Aorta (tissue), 5 donors: ENCODE measurements at regions not wholly inside any gene's neighbourhood (a gene's known extent, or its start where the extent isn't known, plus 50 kb on each side); places are given as distances from the start of the nearest gene placed in this dataset.

Source experiments
- ATAC-seq: fragments of 200-7000 bp; cut with Tn5 transposase; one replicate; pipeline ENCODE4 v1.9.1; 2022; ENCODE audit warnings: moderate library complexity; ENCODE audit not compliant: low FRiP score
- DNase-seq, 2 donors: peaks; one replicate each; pipeline ENCODE4 v3.0.0-alpha.2; 2020
- H3K27ac ChIP-seq, 2 donors: one replicate each; pipeline ENCODE4 v1.5.1; 2013; ENCODE audit warnings: low read length in 2 of 2, mild to moderate bottlenecking in 2 of 2, moderate library complexity in 2 of 2, control low read depth in 1 of 2, inconsistent platforms in 1 of 2, low read depth in 1 of 2
- H3K27me3 ChIP-seq, 2 donors: one replicate each; pipeline ENCODE4 v1.6.1; 2013; ENCODE audit warnings: control low read depth in 1 of 2, low read length in 1 of 2, mild to moderate bottlenecking in 1 of 2, moderate library complexity in 1 of 2; ENCODE audit not compliant: insufficient read depth in 2 of 2, control insufficient read depth in 1 of 2
- H3K36me3 ChIP-seq, 2 donors: one replicate each; pipeline ENCODE4 v1.6.1; 2013; ENCODE audit warnings: control low read depth in 1 of 2, low read length in 1 of 2, mild to moderate bottlenecking in 1 of 2; ENCODE audit not compliant: insufficient read depth in 2 of 2, control insufficient read depth in 1 of 2
- H3K4me1 ChIP-seq, 2 donors: one replicate each; pipeline ENCODE4 v1.6.1; 2013; ENCODE audit warnings: low read length in 2 of 2, control low read depth in 1 of 2, mild to moderate bottlenecking in 1 of 2, moderate library complexity in 1 of 2; ENCODE audit not compliant: insufficient read depth in 2 of 2, control insufficient read depth in 1 of 2
- H3K4me3 ChIP-seq, 2 donors: one replicate each; pipeline ENCODE4 v1.5.1; 2013; ENCODE audit warnings: low read length in 2 of 2, control low read depth in 1 of 2, mild to moderate bottlenecking in 1 of 2
- H3K9me3 ChIP-seq: one replicate; pipeline ENCODE4 v1.6.1; 2013; ENCODE audit warnings: mild to moderate bottlenecking, low read length; ENCODE audit not compliant: control insufficient read depth
- WGBS, 2 donors: extraction: QIAGEN DNeasy Blood & Tissue Kit; methylation state at CpG; one replicate each; pipeline ENCODE4 v1.1.7; 2013; 5-methylcytosine and 5-hydroxymethylcytosine counted together
- intact Hi-C, 2 donors: fragments of 100-400 bp; cut with DNase I; formaldehyde crosslinking; loops; one replicate each; pipeline versions ENCODE4 v1.14.2 to v1.15.0; 2022
- donor health status: healthy with polysubstance abuse.
- donor health status: Bipolar disorder and iron deficiency.
- donor health status: DM: no; HTN: no; CAD: no.
- donor health status: DM: no; HTN: no; CAD: no.
- donor health status: DM: yes; HTN: yes; CAD: no.

GRCh38 chr1:239960366-239960765, 131.3 kb upstream of the FMN2 start:
- WGBS, 2 donors: 65 to 71% methylated on average over 2 of the region's 2 CpGs
- Histone ChIP-seq H3K9me3 (peaks cover 2% of the 10 kb centered on the region), H3K4me3 (no peak overlapping the region), H3K27ac (no peak overlapping the region), H3K27me3 (no peaks in the 10 kb centered on the region), H3K36me3 (no peaks in the 10 kb centered on the region), H3K4me1 (no peaks in the 10 kb centered on the region)
- no peak for ATAC-seq
- no peak for DNase-seq
- intact Hi-C loops: no loop called here

- 75 to 79% methylated on average over 6 of the region's 6 CpGs for WGBS, 2 donors
- Histone ChIP-seq H3K9me3 (peaks cover 2% of the 10 kb centered on the region), H3K27me3 (no peaks in the 10 kb centered on the region), H3K27ac (no peak overlapping the region), H3K4me3 (no peak overlapping the region), H3K36me3 (no peaks in the 10 kb centered on the region), H3K4me1 (no peaks in the 10 kb centered on the region)
- intact Hi-C loops: no loop called here
- ATAC-seq (no peak), DNase-seq (no peak)
These were observed 127.8 kb upstream of the FMN2 start for GRCh38 chr1:239963856-239964255.

GRCh38 chr1:239976130-239976968, 115.3 kb upstream of the FMN2 start:
- Histone ChIP-seq H3K9me3 (peaks cover 6% of the 10 kb centered on the region), H3K36me3 (no peaks in the 10 kb centered on the region), H3K4me1 (no peaks in the 10 kb centered on the region), H3K4me3 (no peak overlapping the region), H3K27ac (no peak overlapping the region), H3K27me3 (no peaks in the 10 kb centered on the region)
- ATAC-seq (no peak), DNase-seq (no peak)
- 31% methylated on average over 5 of the region's 5 CpGs for WGBS, 2 donors
- intact Hi-C loops: no loop called here

GRCh38 chr1:239977416-239977815, 114.3 kb upstream of the FMN2 start:
- Histone ChIP-seq H3K9me3 (peaks cover 6% of the 10 kb centered on the region), H3K27me3 (no peaks in the 10 kb centered on the region), H3K4me3 (no peak overlapping the region), H3K4me1 (no peaks in the 10 kb centered on the region), H3K27ac (no peak overlapping the region), H3K36me3 (no peaks in the 10 kb centered on the region)
- WGBS, 2 donors: 85 to 86% methylated on average over 6 of the region's 6 CpGs
- ATAC-seq (no peak), DNase-seq (no peak)
- intact Hi-C loops: no loop called here

- Histone ChIP-seq H3K4me3 (no peak overlapping the region), H3K9me3 (peaks cover 6% of the 10 kb centered on the region), H3K36me3 (no peaks in the 10 kb centered on the region), H3K27ac (no peak overlapping the region), H3K4me1 (no peaks in the 10 kb centered on the region), H3K27me3 (no peaks in the 10 kb centered on the region)
- 78% methylated on average over 4 of the region's 4 CpGs for WGBS, 2 donors
- intact Hi-C loops: no loop called here
- ATAC-seq (no peak), DNase-seq (no peak)
These were observed 112.2 kb upstream of the FMN2 start for GRCh38 chr1:239979456-239979855.

- DNase-seq (no peak), ATAC-seq (no peak)
- Histone ChIP-seq H3K27ac (no peak overlapping the region), H3K9me3 (peaks cover 10% of the 10 kb centered on the region), H3K27me3 (no peaks in the 10 kb centered on the region), H3K4me1 (no peaks in the 10 kb centered on the region), H3K36me3 (no peaks in the 10 kb centered on the region), H3K4me3 (no peak overlapping the region)
- intact Hi-C loops: no loop called here
- WGBS, 2 donors: 28 to 42% methylated on average over 2 of the region's 2 CpGs
These were observed 108.9 kb upstream of the FMN2 start for GRCh38 chr1:239982762-239983161.

GRCh38 chr1:239985044-239985443, 106.6 kb upstream of the FMN2 start:
- Histone ChIP-seq H3K4me3 (no peak overlapping the region), H3K27me3 (no peaks in the 10 kb centered on the region), H3K27ac (no peak overlapping the region), H3K36me3 (no peaks in the 10 kb centered on the region), H3K9me3 (peaks cover 6% of the 10 kb centered on the region), H3K4me1 (no peaks in the 10 kb centered on the region)
- DNase-seq: no peak
- no peak for ATAC-seq
- 94 to 99% methylated on average over 4 of the region's 4 CpGs for WGBS, 2 donors
- intact Hi-C loops: no loop called here

- intact Hi-C loops: no loop called here
- Histone ChIP-seq H3K36me3 (no peaks in the 10 kb centered on the region), H3K27ac (no peak overlapping the region), H3K4me1 (no peaks in the 10 kb centered on the region), H3K9me3 (peaks cover 6% of the 10 kb centered on the region), H3K27me3 (no peaks in the 10 kb centered on the region), H3K4me3 (no peak overlapping the region)
- no peak for ATAC-seq
- 5 to 6% methylated on average over 2 of the region's 2 CpGs for WGBS, 2 donors
- DNase-seq: no peak
These were observed 104.5 kb upstream of the FMN2 start for GRCh38 chr1:239987103-239987745.

GRCh38 chr1:239989990-239990389, 101.7 kb upstream of the FMN2 start:
- no peak overlapping the region for H3K4me3 ChIP-seq
- no peaks in the 10 kb centered on the region for H3K4me1 ChIP-seq
- DNase-seq: no peak
- no peaks in the 10 kb centered on the region for H3K27me3 ChIP-seq
- no peak overlapping the region for H3K27ac ChIP-seq
- H3K9me3 ChIP-seq: peaks cover 5% of the 10 kb centered on the region
- intact Hi-C loops: no loop called here
- WGBS, 2 donors: 87% methylated on average over 2 of the region's 2 CpGs
- H3K36me3 ChIP-seq: no peaks in the 10 kb centered on the region
- no peak for ATAC-seq
